ENCODE measurements at regions not wholly inside any gene's neighbourhood (a gene's known extent, or its start where the extent isn't known, plus 50 kb on each side); places are given as distances from the start of the nearest gene placed in this dataset.
A peak's percentile ranks its signal among the peaks of the same experiment; 100 is the strongest.

DNA sequence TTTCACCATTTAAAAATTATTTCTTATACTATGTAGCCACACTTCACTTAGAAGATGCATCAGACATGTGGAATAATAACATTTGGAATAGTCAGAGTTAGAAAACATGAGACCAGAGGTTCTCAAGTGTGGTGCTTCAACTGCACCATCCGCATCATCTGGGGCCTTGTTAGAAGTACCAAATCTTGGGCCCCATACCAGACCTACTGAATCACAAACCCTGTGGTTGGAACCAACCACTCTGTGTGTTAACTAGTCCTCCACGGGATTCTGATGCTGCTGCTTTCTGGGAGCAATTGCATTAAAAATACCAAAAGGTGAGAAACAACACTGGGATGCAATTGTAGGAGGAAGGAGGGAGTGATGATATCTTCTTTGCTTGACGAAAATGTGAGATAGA, 125.2 kb downstream of the GNAT3 start:
- TF ChIP-seq USF1 (IDR thresholded peaks at IDR 0.05) (no peak), TCF12 (IDR thresholded peaks at IDR 0.05; ENCODE audit: low read depth) (no peak), TEAD4 (IDR thresholded peaks at IDR 0.05) (no peak), ZBTB7A (IDR thresholded peaks at IDR 0.05; ENCODE audit: low read depth) (no peak), FOXM1 (IDR thresholded peaks at IDR 0.05; ENCODE audit: borderline replicate concordance, low read depth) (no peak), CREB1 (IDR thresholded peaks at IDR 0.05; ENCODE audit: low read depth) (no peak)
- TF ChIP-seq, protein P1, sequence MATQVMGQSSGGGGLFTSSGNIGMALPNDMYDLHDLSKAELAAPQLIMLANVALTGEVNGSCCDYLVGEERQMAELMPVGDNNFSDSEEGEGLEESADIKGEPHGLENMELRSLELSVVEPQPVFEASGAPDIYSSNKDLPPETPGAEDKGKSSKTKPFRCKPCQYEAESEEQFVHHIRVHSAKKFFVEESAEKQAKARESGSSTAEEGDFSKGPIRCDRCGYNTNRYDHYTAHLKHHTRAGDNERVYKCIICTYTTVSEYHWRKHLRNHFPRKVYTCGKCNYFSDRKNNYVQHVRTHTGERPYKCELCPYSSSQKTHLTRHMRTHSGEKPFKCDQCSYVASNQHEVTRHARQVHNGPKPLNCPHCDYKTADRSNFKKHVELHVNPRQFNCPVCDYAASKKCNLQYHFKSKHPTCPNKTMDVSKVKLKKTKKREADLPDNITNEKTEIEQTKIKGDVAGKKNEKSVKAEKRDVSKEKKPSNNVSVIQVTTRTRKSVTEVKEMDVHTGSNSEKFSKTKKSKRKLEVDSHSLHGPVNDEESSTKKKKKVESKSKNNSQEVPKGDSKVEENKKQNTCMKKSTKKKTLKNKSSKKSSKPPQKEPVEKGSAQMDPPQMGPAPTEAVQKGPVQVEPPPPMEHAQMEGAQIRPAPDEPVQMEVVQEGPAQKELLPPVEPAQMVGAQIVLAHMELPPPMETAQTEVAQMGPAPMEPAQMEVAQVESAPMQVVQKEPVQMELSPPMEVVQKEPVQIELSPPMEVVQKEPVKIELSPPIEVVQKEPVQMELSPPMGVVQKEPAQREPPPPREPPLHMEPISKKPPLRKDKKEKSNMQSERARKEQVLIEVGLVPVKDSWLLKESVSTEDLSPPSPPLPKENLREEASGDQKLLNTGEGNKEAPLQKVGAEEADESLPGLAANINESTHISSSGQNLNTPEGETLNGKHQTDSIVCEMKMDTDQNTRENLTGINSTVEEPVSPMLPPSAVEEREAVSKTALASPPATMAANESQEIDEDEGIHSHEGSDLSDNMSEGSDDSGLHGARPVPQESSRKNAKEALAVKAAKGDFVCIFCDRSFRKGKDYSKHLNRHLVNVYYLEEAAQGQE (IDR thresholded peaks at IDR 0.05; ENCODE audit: low read depth), result no peak

GRCh38 chr7:80385508-80385907, 126.4 kb downstream of the GNAT3 start:
- TF ChIP-seq NFIC (IDR thresholded peaks at IDR 0.05), result no peak
- no peak for TF ChIP-seq TAF1 (IDR thresholded peaks at IDR 0.05; ENCODE audit: low read depth)
- no peak for TF ChIP-seq TEAD4 (IDR thresholded peaks at IDR 0.05)
- TF ChIP-seq ZBTB7A (IDR thresholded peaks at IDR 0.05; ENCODE audit: low read depth), result no peak
- no peak for TF ChIP-seq YY1 (IDR thresholded peaks at IDR 0.05; ENCODE audit: low read depth)
- TF ChIP-seq, protein P2, sequence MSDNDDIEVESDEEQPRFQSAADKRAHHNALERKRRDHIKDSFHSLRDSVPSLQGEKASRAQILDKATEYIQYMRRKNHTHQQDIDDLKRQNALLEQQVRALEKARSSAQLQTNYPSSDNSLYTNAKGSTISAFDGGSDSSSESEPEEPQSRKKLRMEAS (IDR thresholded peaks at IDR 0.05), result no peak
- TF ChIP-seq CREB1 (IDR thresholded peaks at IDR 0.05; ENCODE audit: low read depth), result no peak

GRCh38 chr7:80380957-80381356, 130.9 kb downstream of the GNAT3 start:
- no peak for TF ChIP-seq NFIC (IDR thresholded peaks at IDR 0.05)
- no peak for TF ChIP-seq EP300 (IDR thresholded peaks at IDR 0.05; ENCODE audit: borderline replicate concordance)

- TF ChIP-seq NFIC (IDR thresholded peaks at IDR 0.05) (0 out of 2 replicates have a peak, but pooled peaks have one; percentile 15), TCF12 (IDR thresholded peaks at IDR 0.05; ENCODE audit: low read depth) (no peak), EGR1 (IDR thresholded peaks at IDR 0.05) (no peak)
Observed at GRCh38 chr7:80379034-80379982, 132.6 kb downstream of the GNAT3 start.

DNA sequence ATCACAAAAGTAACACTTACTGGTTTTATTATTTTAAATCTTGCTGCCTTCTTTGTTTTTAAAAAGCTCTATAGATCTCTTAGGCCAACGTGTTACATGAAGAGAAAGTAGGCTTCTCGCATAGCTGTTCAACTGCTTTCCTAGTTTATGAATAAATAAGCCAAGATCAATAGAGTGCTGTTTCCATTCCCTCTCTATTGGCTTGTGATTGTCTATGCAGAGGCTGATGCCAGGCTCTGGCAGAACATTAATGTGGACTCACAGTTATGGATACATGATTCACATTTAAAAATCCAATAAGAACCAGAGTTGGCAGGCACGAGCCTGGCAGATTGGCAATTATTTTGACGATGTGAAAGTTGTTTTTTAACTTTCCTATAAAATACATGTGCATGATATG, 137.5 kb downstream of the GNAT3 start:
- TF ChIP-seq YY1 (IDR thresholded peaks at IDR 0.05; ENCODE audit: low read depth) (no peak), CREB1 (IDR thresholded peaks at IDR 0.05; ENCODE audit: low read depth) (no peak), TCF12 (IDR thresholded peaks at IDR 0.05; ENCODE audit: low read depth) (no peak), NFIC (IDR thresholded peaks at IDR 0.05) (no peak), CEBPB (IDR thresholded peaks at IDR 0.05) (no peak), EP300 (IDR thresholded peaks at IDR 0.05; ENCODE audit: borderline replicate concordance) (no peak), TEAD4 (IDR thresholded peaks at IDR 0.05) (no peak), FOXM1 (IDR thresholded peaks at IDR 0.05; ENCODE audit: borderline replicate concordance, low read depth) (no peak), ZBTB7A (IDR thresholded peaks at IDR 0.05; ENCODE audit: low read depth) (no peak), TAF1 (IDR thresholded peaks at IDR 0.05; ENCODE audit: low read depth) (no peak), RAD21 (IDR thresholded peaks at IDR 0.05; ENCODE audit: low read depth) (no peak)
- TF ChIP-seq, protein P2 (IDR thresholded peaks at IDR 0.05), result no peak
- TF ChIP-seq, protein P1 (IDR thresholded peaks at IDR 0.05; ENCODE audit: low read depth), result no peak

DNA sequence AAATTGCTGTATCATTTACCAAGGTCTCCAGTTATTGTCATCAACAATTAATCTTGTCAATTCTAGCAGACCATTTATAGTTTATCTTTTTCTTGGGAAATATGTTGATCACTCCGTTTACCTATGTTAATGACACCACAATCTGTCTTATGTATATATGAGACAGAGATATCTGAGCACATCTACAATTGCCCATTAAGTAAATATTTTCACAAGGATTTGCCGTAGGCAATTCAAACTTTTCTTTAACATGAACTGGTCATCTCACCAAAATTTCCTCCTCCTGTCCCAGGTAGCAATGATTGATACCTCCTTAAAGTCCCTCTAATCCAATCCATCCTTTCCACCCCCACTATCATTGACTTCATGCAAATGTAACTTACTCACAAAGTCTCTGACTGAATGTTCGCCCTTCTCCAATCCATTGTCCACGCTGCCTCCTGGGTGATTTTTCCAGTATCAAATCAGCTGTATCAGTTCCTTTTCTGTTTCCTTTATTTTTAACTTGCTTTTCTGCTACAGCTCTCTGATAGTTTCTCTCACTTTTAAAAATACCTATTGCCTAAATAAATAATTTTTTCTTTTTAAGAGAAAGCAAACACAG, 138.3 kb downstream of the GNAT3 start:
- TF ChIP-seq ZBTB7A (IDR thresholded peaks at IDR 0.05; ENCODE audit: low read depth) (no peak), YY1 (IDR thresholded peaks at IDR 0.05; ENCODE audit: low read depth) (no peak), TCF12 (IDR thresholded peaks at IDR 0.05; ENCODE audit: low read depth) (no peak), TAF1 (IDR thresholded peaks at IDR 0.05; ENCODE audit: low read depth) (no peak), TEAD4 (IDR thresholded peaks at IDR 0.05) (no peak), USF1 (IDR thresholded peaks at IDR 0.05) (no peak), NFIC (IDR thresholded peaks at IDR 0.05) (no peak), CEBPB (IDR thresholded peaks at IDR 0.05) (no peak), CREB1 (IDR thresholded peaks at IDR 0.05; ENCODE audit: low read depth) (no peak), RAD21 (IDR thresholded peaks at IDR 0.05; ENCODE audit: low read depth) (no peak), FOXM1 (IDR thresholded peaks at IDR 0.05; ENCODE audit: borderline replicate concordance, low read depth) (no peak), EGR1 (IDR thresholded peaks at IDR 0.05) (no peak), EP300 (IDR thresholded peaks at IDR 0.05; ENCODE audit: borderline replicate concordance) (no peak)
- TF ChIP-seq, protein P1 (IDR thresholded peaks at IDR 0.05; ENCODE audit: low read depth), result no peak
- TF ChIP-seq, protein P2 (IDR thresholded peaks at IDR 0.05), result no peak
